Spleen (tissue), 7 donors: ENCODE measurements at regions not wholly inside any gene's neighbourhood (a gene's known extent, or its start where the extent isn't known, plus 50 kb on each side); places are given as distances from the start of the nearest gene placed in this dataset.

Experiments
- POLR2A ChIP-seq, 3 donors: fragments of 450-650 bp; IDR thresholded peaks; one replicate each; pipeline ENCODE4 v1.5.1; 2017; ENCODE audit warnings: antibody characterized with exemption in 3 of 3, mild to moderate bottlenecking in 1 of 3
- POLR2AphosphoS5 ChIP-seq, 3 donors: sonication (generic); formaldehyde crosslinking; IDR thresholded peaks; one replicate each; pipeline ENCODE4 v1.5.1; 2017; ENCODE audit warnings: antibody characterized with exemption in 3 of 3
- TF ChIP-seq, protein P1 (sequence below), 11 experiments: fragments of 200-600 bp in 7 of 11; fragments of 450-650 bp in 4 of 11; sonication (generic) in 4 of 11; IDR thresholded peaks in 8 of 11; conservative IDR thresholded peaks in 3 of 11; 1 replicate in 7 of 11; 2 replicates in 4 of 11; pipeline versions ENCODE4 v1.4.0 to v1.8.0; 2016 to 2021; ENCODE audit warnings: antibody characterized with exemption in 11 of 11, inconsistent platforms in 4 of 11, mild to moderate bottlenecking in 1 of 11
- donor health status: DM: no; HTN: no; CAD: no; lungs with moderate emphysema.
- donor health status: DM: no; HTN: no; CAD: no.
- donor health status: DM: no; HTN: no; CAD: no.

DNA sequence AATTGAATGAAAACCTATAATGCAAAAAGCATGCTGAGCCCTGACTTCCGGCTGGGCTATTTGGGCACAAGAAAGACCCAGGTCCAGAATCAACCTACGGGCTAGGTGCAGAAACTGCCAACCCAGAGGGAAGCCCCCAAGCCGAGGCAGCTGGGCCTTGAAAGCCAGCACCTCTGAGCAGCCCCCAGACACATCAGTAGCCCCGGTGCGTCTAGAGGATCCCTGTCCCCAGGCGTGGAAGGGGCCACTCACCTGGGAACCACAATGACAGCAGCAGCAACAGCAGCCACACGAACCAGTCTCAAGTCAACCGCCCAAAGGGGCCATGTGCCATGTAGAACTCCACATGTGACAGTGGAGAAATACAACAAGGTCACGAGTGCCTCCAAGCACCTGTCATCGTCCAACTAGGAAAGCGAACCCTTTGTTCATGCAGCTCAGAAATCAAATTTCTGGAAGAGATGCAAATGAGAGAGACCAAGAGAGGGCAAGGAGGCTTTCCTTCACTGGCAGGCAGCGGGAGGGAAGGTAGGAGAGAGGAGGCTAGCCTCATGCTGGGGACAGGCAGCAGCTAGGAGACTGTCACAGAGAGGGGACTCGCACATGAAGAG, 57.5 kb upstream of the CHST15 start:
- TF ChIP-seq, protein P1, sequence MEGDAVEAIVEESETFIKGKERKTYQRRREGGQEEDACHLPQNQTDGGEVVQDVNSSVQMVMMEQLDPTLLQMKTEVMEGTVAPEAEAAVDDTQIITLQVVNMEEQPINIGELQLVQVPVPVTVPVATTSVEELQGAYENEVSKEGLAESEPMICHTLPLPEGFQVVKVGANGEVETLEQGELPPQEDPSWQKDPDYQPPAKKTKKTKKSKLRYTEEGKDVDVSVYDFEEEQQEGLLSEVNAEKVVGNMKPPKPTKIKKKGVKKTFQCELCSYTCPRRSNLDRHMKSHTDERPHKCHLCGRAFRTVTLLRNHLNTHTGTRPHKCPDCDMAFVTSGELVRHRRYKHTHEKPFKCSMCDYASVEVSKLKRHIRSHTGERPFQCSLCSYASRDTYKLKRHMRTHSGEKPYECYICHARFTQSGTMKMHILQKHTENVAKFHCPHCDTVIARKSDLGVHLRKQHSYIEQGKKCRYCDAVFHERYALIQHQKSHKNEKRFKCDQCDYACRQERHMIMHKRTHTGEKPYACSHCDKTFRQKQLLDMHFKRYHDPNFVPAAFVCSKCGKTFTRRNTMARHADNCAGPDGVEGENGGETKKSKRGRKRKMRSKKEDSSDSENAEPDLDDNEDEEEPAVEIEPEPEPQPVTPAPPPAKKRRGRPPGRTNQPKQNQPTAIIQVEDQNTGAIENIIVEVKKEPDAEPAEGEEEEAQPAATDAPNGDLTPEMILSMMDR (IDR thresholded peaks at IDR 0.05 in 8 of 11, conservative IDR thresholded peaks at IDR 0.05 in 3 of 11), result no peak
- no peak for TF ChIP-seq POLR2A (IDR thresholded peaks at IDR 0.05)
- TF ChIP-seq POLR2AphosphoS5 (IDR thresholded peaks at IDR 0.05), result no peak
